ENCODE measurements at regions not wholly inside any gene's neighbourhood (a gene's known extent, or its start where the extent isn't known, plus 50 kb on each side); places are given as distances from the start of the nearest gene placed in this dataset.

DNA sequence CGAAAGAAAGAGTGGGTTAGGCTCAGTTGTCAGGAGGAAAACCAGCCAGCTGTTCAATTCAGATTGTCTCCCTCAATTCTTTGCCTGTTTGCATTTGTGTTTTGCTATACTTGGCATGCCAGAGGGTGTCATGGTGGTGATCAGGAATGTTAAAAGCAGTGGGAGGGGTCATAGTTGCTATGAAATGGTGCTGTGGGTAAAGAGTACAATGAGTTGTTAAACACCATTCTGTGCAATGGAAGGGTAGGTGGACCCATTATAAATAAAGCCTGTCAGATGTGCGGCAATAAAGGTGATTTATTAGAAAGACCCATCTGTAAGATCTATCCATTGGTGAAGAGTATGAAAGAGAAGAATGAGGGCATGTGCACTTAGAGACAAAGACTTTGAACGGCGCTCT, 82.2 kb downstream of the MRPL32 start:
- no peak for TF ChIP-seq POLR2A (IDR thresholded peaks at IDR 0.05)
- TF ChIP-seq EP300 (IDR thresholded peaks at IDR 0.05) = no peak
- no peak for TF ChIP-seq CTCF (IDR thresholded peaks at IDR 0.05)
- 85 to 92% (median 89%) methylated on average over 4 of the region's 4 CpGs for WGBS, 3 donors
- Histone ChIP-seq H3K27me3 (no peaks in the 10 kb centered on the region), H3K9me3 (no peaks in the 10 kb centered on the region), H3K36me3 (no peaks in the 10 kb centered on the region), H3K27ac (no peak overlapping the region), H3K4me3 (no peak overlapping the region), H3K4me1 (ENCODE audit: insufficient read depth) (no peaks in the 10 kb centered on the region)
- intact Hi-C loops (cut with DNase I) = no loop called here
- DNase-seq = no peak

DNA sequence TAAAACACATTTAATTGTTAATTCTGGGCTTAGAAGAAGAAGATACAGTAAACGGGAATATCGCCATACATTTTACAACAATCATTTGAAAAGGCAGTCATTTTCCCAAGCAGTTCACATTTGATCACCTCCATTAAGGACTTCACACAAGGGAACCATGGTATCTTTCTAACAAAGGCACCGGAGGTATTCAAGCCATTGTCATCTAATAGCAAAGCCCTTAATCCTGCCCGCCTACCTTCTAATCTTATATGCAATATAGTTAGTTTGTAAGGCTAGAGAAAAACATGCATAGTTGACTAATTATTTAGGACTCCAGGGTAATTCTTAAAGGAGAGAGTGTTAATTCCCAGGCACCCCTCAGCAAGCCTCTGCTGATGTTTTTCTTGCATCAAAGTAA, 83.1 kb downstream of the MRPL32 start:
- 82 to 90% (median 89%) methylated on average over 4 of the region's 4 CpGs for WGBS, 3 donors
- intact Hi-C loops (cut with DNase I) = no loop called here

DNA sequence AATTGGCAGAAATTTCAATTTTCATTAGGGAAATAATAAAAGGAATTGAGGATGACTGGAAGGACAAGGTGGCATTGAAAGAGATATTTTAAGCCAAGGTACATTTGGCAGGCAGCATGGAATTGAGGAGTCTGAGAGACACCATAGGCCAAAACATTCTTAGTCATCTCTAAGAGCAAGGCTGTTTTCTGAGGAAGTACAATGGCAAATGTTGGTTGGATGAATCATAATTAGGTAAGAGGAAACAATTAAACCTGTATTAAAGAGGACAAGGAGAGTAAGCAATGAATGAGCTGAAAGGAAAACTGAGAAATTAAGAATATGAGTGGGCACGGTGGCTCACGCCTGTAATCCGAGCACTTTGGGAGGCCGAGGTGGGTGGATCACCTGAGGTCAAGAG, 86.3 kb downstream of the MRPL32 start:
- TF ChIP-seq CTCF (IDR thresholded peaks at IDR 0.05) = no peak
- no peak for TF ChIP-seq POLR2A (IDR thresholded peaks at IDR 0.05)
- no peak for TF ChIP-seq EP300 (IDR thresholded peaks at IDR 0.05)
- no peaks in the 10 kb centered on the region for H3K4me1 ChIP-seq (ENCODE audit: insufficient read depth)
- no peaks in the 10 kb centered on the region for H3K9me3 ChIP-seq
- H3K27ac ChIP-seq = no peak overlapping the region
- 91 to 93% (median 92%) methylated on average over 4 of the region's 4 CpGs for WGBS, 3 donors
- intact Hi-C loops (cut with DNase I) = no loop called here
- no peaks in the 10 kb centered on the region for H3K27me3 ChIP-seq
- DNase-seq = no peak
- no peak overlapping the region for H3K4me3 ChIP-seq
- H3K36me3 ChIP-seq = no peaks in the 10 kb centered on the region

More for the DNA sequence above, 83.1 kb downstream of the MRPL32 start:
- no peak overlapping the region for H3K4me3 ChIP-seq
- H3K27me3 ChIP-seq = no peaks in the 10 kb centered on the region
- TF ChIP-seq CTCF (IDR thresholded peaks at IDR 0.05) (no peak), POLR2A (IDR thresholded peaks at IDR 0.05) (no peak), EP300 (IDR thresholded peaks at IDR 0.05) (no peak)
- H3K36me3 ChIP-seq = no peaks in the 10 kb centered on the region
- no peak overlapping the region for H3K27ac ChIP-seq
- H3K4me1 ChIP-seq (ENCODE audit: insufficient read depth) = no peaks in the 10 kb centered on the region
- no peak for DNase-seq
- H3K9me3 ChIP-seq = no peaks in the 10 kb centered on the region

- intact Hi-C loops (cut with DNase I) = no loop called here
- Histone ChIP-seq H3K4me3 (no peak overlapping the region), H3K27ac (no peak overlapping the region), H3K4me1 (ENCODE audit: insufficient read depth) (no peaks in the 10 kb centered on the region), H3K36me3 (no peaks in the 10 kb centered on the region), H3K27me3 (no peaks in the 10 kb centered on the region), H3K9me3 (no peaks in the 10 kb centered on the region)
- TF ChIP-seq CTCF (IDR thresholded peaks at IDR 0.05) = no peak
- TF ChIP-seq EP300 (IDR thresholded peaks at IDR 0.05) = no peak
- TF ChIP-seq POLR2A (IDR thresholded peaks at IDR 0.05) = no peak
- no peak for DNase-seq
- WGBS, 3 donors = 84 to 89% (median 88%) methylated on average over 3 of the region's 3 CpGs
Measured at GRCh38 chr7:43021431-43021830, 89.3 kb downstream of the MRPL32 start.

DNA sequence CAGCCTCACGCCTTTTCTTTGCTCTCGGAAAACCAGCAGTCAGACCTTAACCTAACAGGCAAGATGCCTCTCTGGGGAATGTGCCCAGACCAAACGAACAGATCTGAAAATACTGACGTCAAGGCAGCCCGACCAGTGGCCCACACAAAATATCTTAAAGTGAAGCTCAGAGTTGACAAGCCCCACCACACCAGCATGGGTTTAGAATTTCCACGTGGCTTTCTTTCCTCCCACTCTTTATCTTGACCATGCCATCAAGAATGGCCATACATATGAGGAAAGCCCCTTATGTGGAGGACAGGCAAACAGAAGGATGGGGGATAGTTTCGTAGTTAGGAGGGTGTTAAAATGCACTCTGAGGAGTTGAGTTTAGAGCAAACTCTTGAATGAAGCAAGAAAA, 89.8 kb downstream of the MRPL32 start:
- DNase-seq = no peak
- no peak for TF ChIP-seq POLR2A (IDR thresholded peaks at IDR 0.05)
- no peak for TF ChIP-seq EP300 (IDR thresholded peaks at IDR 0.05)
- TF ChIP-seq CTCF (IDR thresholded peaks at IDR 0.05) = no peak
- Histone ChIP-seq H3K9me3 (no peaks in the 10 kb centered on the region), H3K4me1 (ENCODE audit: insufficient read depth) (no peaks in the 10 kb centered on the region), H3K27me3 (no peaks in the 10 kb centered on the region), H3K36me3 (no peaks in the 10 kb centered on the region), H3K27ac (no peak overlapping the region), H3K4me3 (no peak overlapping the region)
- intact Hi-C loops (cut with DNase I) = no loop called here
- 69 to 75% (median 69%) methylated on average over 7 of the region's 7 CpGs for WGBS, 3 donors

Measured in ovary (tissue), 7 donors.